SK-N-SH (cell line): ENCODE measurements at regions not wholly inside any gene's neighbourhood (a gene's known extent, or its start where the extent isn't known, plus 50 kb on each side); places are given as distances from the start of the nearest gene placed in this dataset.

Experiments used
- CTCF ChIA-PET: fragments of 300-600, 350-600 bp; formaldehyde crosslinking; extraction: SDS; loops from one replicate; lab custom pipeline; 2021; lab: Yijun Ruan, JAX
- POLR2A ChIA-PET: fragments of 350-600 bp; sonication (Branson Sonifier 250); formaldehyde crosslinking; extraction: SDS; loops from one replicate; lab custom pipeline; 2020; ENCODE audit warnings: antibody characterized with exemption, inconsistent platforms; lab: Yijun Ruan, JAX
- DNase-seq: peaks from one replicate; pipeline ENCODE4 v3.0.0; 2012
- H2AFZ ChIP-seq: fragments of 200-600 bp; sonication (generic); 2 replicates; pipeline ENCODE4 v1.8.1; 2016; ENCODE audit warnings: antibody characterized with exemption, mild to moderate bottlenecking, low read depth
- H3F3A ChIP-seq: fragments of 200-600 bp; sonication (generic); replicated peaks from 2 replicates; pipeline ENCODE3; 2016; ENCODE audit warnings: antibody characterized with exemption, mild to moderate bottlenecking; ENCODE audit not compliant: insufficient read depth
- H3K27ac ChIP-seq, 2 experiments: fragments of 200-500 bp in 1 of 2; fragments of 200-600 bp in 1 of 2; sonication (Bioruptor generic) in 1 of 2; sonication (generic), shearing (Covaris generic) in 1 of 2; 2 replicates each; pipeline versions ENCODE4 v1.5.1 to v1.6.1; 2014 to 2016; ENCODE audit warnings: low read depth in 2 of 2, inconsistent platforms in 1 of 2, low read length in 1 of 2, mild to moderate bottlenecking in 1 of 2, mixed read lengths in 1 of 2
- H3K27me3 ChIP-seq: fragments of 200-600 bp; sonication (generic), shearing (Covaris generic); 2 replicates; pipeline ENCODE4 v1.6.1; 2016; ENCODE audit warnings: mixed run types; ENCODE audit not compliant: insufficient read depth
- H3K36me3 ChIP-seq, 2 experiments: fragments of 200-500 bp in 1 of 2; fragments of 200-600 bp in 1 of 2; sonication (Bioruptor generic) in 1 of 2; sonication (generic) in 1 of 2; replicated peaks in 1 of 2; 2 replicates each; pipeline versions ENCODE3 to v1.5.1; 2014 to 2016; ENCODE audit warnings: low read length in 1 of 2, mild to moderate bottlenecking in 1 of 2; ENCODE audit not compliant: insufficient read depth in 2 of 2, control insufficient read depth in 1 of 2
- H3K4me1 ChIP-seq, 2 experiments: fragments of 200-500 bp in 1 of 2; fragments of 200-600 bp in 1 of 2; sonication (Bioruptor generic) in 1 of 2; sonication (generic), shearing (Covaris generic) in 1 of 2; 2 replicates each; pipeline versions ENCODE4 v1.5.1 to v1.6.1; 2014 to 2016; ENCODE audit warnings: low read depth in 1 of 2, low read length in 1 of 2, mixed run types in 1 of 2; ENCODE audit not compliant: insufficient read depth in 2 of 2, control insufficient read depth in 1 of 2
- H3K4me2 ChIP-seq: fragments of 200-600 bp; sonication (generic), shearing (Covaris generic); 2 replicates; pipeline ENCODE4 v1.6.1; 2017; ENCODE audit warnings: mixed run types
- H3K4me3 ChIP-seq, 2 experiments: fragments of 200-500 bp in 1 of 2; fragments of 200-600 bp in 1 of 2; sonication (Bioruptor generic) in 1 of 2; sonication (generic), shearing (Covaris generic) in 1 of 2; 2 replicates each; pipeline versions ENCODE4 v1.5.1 to v1.8.1; 2014 to 2016; ENCODE audit warnings: low read depth in 2 of 2, inconsistent platforms in 1 of 2, low read length in 1 of 2, mild to moderate bottlenecking in 1 of 2, mixed read lengths in 1 of 2, moderate library complexity in 1 of 2
- H3K79me2 ChIP-seq: fragments of 200-600 bp; sonication (generic); 2 replicates; pipeline ENCODE4 v1.8.1; 2017; ENCODE audit warnings: mild to moderate bottlenecking; ENCODE audit not compliant: insufficient read depth
- H3K9ac ChIP-seq: fragments of 200-600 bp; sonication (generic); 2 replicates; pipeline ENCODE4 v1.6.1; 2017; ENCODE audit warnings: mixed run types
- H3K9me2 ChIP-seq: fragments of 200-600 bp; sonication (generic); 2 replicates; pipeline ENCODE4 v1.6.1; 2017; ENCODE audit warnings: mixed run types
- H3K9me3 ChIP-seq: fragments of 200-600 bp; sonication (generic); 2 replicates; pipeline ENCODE4 v1.6.1; 2017; ENCODE audit warnings: mixed run types, mild to moderate bottlenecking, moderate library complexity
- H4K20me1 ChIP-seq: fragments of 200-600 bp; sonication (generic); 2 replicates; pipeline ENCODE4 v1.6.1; 2017; ENCODE audit warnings: mild to moderate bottlenecking, mixed run types; ENCODE audit not compliant: insufficient read depth
- CHD2 ChIP-seq: fragments of 150-350 bp; IDR thresholded peaks from 2 replicates; pipeline ENCODE4 v1.6.1; 2018; ENCODE audit warnings: low read length; ENCODE audit not compliant: partially characterized antibody
- ELF1 ChIP-seq: IDR thresholded peaks from 2 replicates; pipeline ENCODE4 v1.4.0; 2012
- EP300 ChIP-seq, 2 experiments: IDR thresholded peaks; 2 replicates each; pipeline versions ENCODE4 v1.4.0 to v1.6.1; 2012; ENCODE audit warnings: borderline replicate concordance in 1 of 2, low read depth in 1 of 2, low read length in 1 of 2
- FOXJ3 ChIP-seq: sonication (generic); formaldehyde crosslinking; IDR thresholded peaks from 2 replicates; pipeline ENCODE4 v1.5.1; 2020; ENCODE audit warnings: mild to moderate bottlenecking, missing genetic modification reagents
- FOXM1 ChIP-seq: IDR thresholded peaks from 2 replicates; pipeline ENCODE4 v1.4.0; 2012; ENCODE audit warnings: low read depth, mild to moderate bottlenecking
- GABPA ChIP-seq: IDR thresholded peaks from 2 replicates; pipeline ENCODE4 v1.4.0; 2012; ENCODE audit warnings: low read depth, mild to moderate bottlenecking
- JUND ChIP-seq: IDR thresholded peaks from 2 replicates; pipeline ENCODE4 v1.4.0; 2012
- MAX ChIP-seq: IDR thresholded peaks from 2 replicates; pipeline ENCODE4 v1.4.0; 2012; ENCODE audit warnings: low read depth
- MEF2A ChIP-seq: IDR thresholded peaks from 2 replicates; pipeline ENCODE4 v1.4.0; 2012; ENCODE audit warnings: low read depth, borderline replicate concordance
- NFIC ChIP-seq: IDR thresholded peaks from 2 replicates; pipeline ENCODE4 v1.4.0; 2012; ENCODE audit warnings: borderline replicate concordance
- PBX3 ChIP-seq: IDR thresholded peaks from 2 replicates; pipeline ENCODE4; 2012
- POLR2AphosphoS5 ChIP-seq: IDR thresholded peaks from 2 replicates; pipeline ENCODE4 v1.6.1; 2012; ENCODE audit warnings: low read depth, low read length
- RAD21 ChIP-seq: IDR thresholded peaks from 2 replicates; pipeline ENCODE4 v1.6.1; 2012; ENCODE audit warnings: mild to moderate bottlenecking, low read length
- RCOR1 ChIP-seq: fragments of 150-350 bp; IDR thresholded peaks from 2 replicates; pipeline ENCODE4 v1.6.1; 2017; ENCODE audit warnings: antibody characterized with exemption, low read length
- REST ChIP-seq: IDR thresholded peaks from 2 replicates; pipeline ENCODE4 v1.6.1; 2012; ENCODE audit warnings: mild to moderate bottlenecking, low read depth, low read length, moderate library complexity
- RXRA ChIP-seq: IDR thresholded peaks from 2 replicates; pipeline ENCODE4 v1.4.0; 2012; ENCODE audit warnings: low read depth, mild to moderate bottlenecking, borderline replicate concordance
- SIN3A ChIP-seq: IDR thresholded peaks from 2 replicates; pipeline ENCODE4 v1.6.1; 2012; ENCODE audit warnings: low read depth, mild to moderate bottlenecking, low read length, moderate library complexity, borderline replicate concordance
- SMC3 ChIP-seq: IDR thresholded peaks from 2 replicates; pipeline ENCODE4 v1.6.1; 2012; ENCODE audit warnings: low read depth, low read length, improper control_type of control experiment
- TAF1 ChIP-seq: IDR thresholded peaks from 2 replicates; pipeline ENCODE4 v1.6.1; 2012; ENCODE audit warnings: low read depth, mild to moderate bottlenecking, low read length, moderate library complexity, borderline replicate concordance
- TEAD4 ChIP-seq: IDR thresholded peaks from 2 replicates; pipeline ENCODE4 v1.4.0; 2012; ENCODE audit warnings: mild to moderate bottlenecking, borderline replicate concordance; ENCODE audit not compliant: insufficient read depth
- USF2 ChIP-seq: fragments of 150-350 bp; IDR thresholded peaks from 2 replicates; pipeline ENCODE4 v1.6.1; 2017; ENCODE audit warnings: antibody characterized with exemption, low read length, low read depth, borderline replicate concordance
- YY1 ChIP-seq: IDR thresholded peaks from 2 replicates; pipeline ENCODE4 v1.4.0; 2012; ENCODE audit warnings: low read depth, mild to moderate bottlenecking
- WGBS: methylation state at CpG from one replicate; pipeline ENCODE4 v1.1.6; 2017; ENCODE audit warnings: low lambda C conversion rate; 5-methylcytosine and 5-hydroxymethylcytosine counted together

GRCh38 chr12:107247650-107248049 is 154.3 kb upstream of the CRY1 start:
- ChIA-PET POLR2A (no interaction called here), CTCF (no interaction called here)
- TF ChIP-seq TEAD4 (no peak), GABPA (no peak), FOXM1 (no peak), CHD2 (no peak), SMC3 (no peak), JUND (no peak), YY1 (no peak), ELF1 (no peak), SIN3A (no peak)
- H3F3A ChIP-seq: no peaks in the 10 kb centered on the region
- no peaks in the 10 kb centered on the region for H3K9me2 ChIP-seq
- no peaks in the 10 kb centered on the region for H3K9me3 ChIP-seq
- H3K79me2 ChIP-seq: no peaks in the 10 kb centered on the region
- no peak overlapping the region for H3K4me2 ChIP-seq
- H3K27me3 ChIP-seq: no peaks in the 10 kb centered on the region; the same call in 1 of the 2 replicates
- no peak overlapping the region for H2AFZ ChIP-seq
- H3K4me1 ChIP-seq: no peaks in the 10 kb centered on the region
- 0% methylated on average over 1 of the region's 1 CpG for WGBS
- H3K36me3 ChIP-seq: no peaks in the 10 kb centered on the region
- no peaks in the 10 kb centered on the region for H4K20me1 ChIP-seq
- H3K27ac ChIP-seq: no peak overlapping the region
- H3K9ac ChIP-seq: no peak overlapping the region
- no peak for DNase-seq
- no peak overlapping the region for H3K4me3 ChIP-seq

GRCh38 chr12:107248187-107248586 is 154.8 kb upstream of the CRY1 start:
- no peaks in the 10 kb centered on the region; the same call in 1 of the 2 replicates for H3K27me3 ChIP-seq
- H3K79me2 ChIP-seq: no peaks in the 10 kb centered on the region
- no peak overlapping the region for H3K4me2 ChIP-seq
- TF ChIP-seq RAD21: no peak
- TF ChIP-seq PBX3: no peak
- TF ChIP-seq FOXJ3 (CRISPR knock-in tag): no peak
- no peak for TF ChIP-seq RCOR1
- TF ChIP-seq JUND: no peak
- TF ChIP-seq MAX: no peak
- TF ChIP-seq NFIC: no peak
- no peak for TF ChIP-seq GABPA
- no peak for TF ChIP-seq MEF2A
- no peak for TF ChIP-seq EP300 (IDR thresholded peaks at IDR 0.05; ENCODE audit: borderline replicate concordance in 1 of 2, low read depth in 1 of 2, low read length in 1 of 2)
- TF ChIP-seq REST: no peak
- no peak for TF ChIP-seq TAF1
- no peak for TF ChIP-seq USF2
- TF ChIP-seq YY1: no peak
- TF ChIP-seq POLR2AphosphoS5: no peak
- TF ChIP-seq RXRA: no peak
- H3K36me3 ChIP-seq: no peaks in the 10 kb centered on the region
- no peaks in the 10 kb centered on the region for H3K9me3 ChIP-seq
- ChIA-PET POLR2A (no interaction called here), CTCF (no interaction called here)
- H3K4me3 ChIP-seq: no peak overlapping the region
- H2AFZ ChIP-seq: no peak overlapping the region
- no peak overlapping the region for H3K27ac ChIP-seq
- no peaks in the 10 kb centered on the region for H3K4me1 ChIP-seq
- H3K9ac ChIP-seq: no peak overlapping the region
- H3F3A ChIP-seq: no peaks in the 10 kb centered on the region
- no peaks in the 10 kb centered on the region for H4K20me1 ChIP-seq
- H3K9me2 ChIP-seq: no peaks in the 10 kb centered on the region
- DNase-seq: no peak
